ENCODE measurements at regions not wholly inside any gene's neighbourhood (a gene's known extent, or its start where the extent isn't known, plus 50 kb on each side); places are given as distances from the start of the nearest gene placed in this dataset.

- no peak for TF ChIP-seq CTCF (IDR thresholded peaks at IDR 0.05)
- no peak for TF ChIP-seq EZH2 (IDR thresholded peaks at IDR 0.05; ENCODE audit: borderline replicate concordance, insufficient read depth, low read depth, low read length, poor library complexity, severe bottlenecking)
Observed at GRCh38 chr14:28926122-28926521, 159.5 kb downstream of the FOXG1 start.

Data from B cell (primary cell).